BLaER1 (cell line): ENCODE measurements at regions not wholly inside any gene's neighbourhood (a gene's known extent, or its start where the extent isn't known, plus 50 kb on each side); places are given as distances from the start of the nearest gene placed in this dataset.

ENCODE experiments used
- H3K27ac ChIP-seq: shearing (Covaris generic); formaldehyde crosslinking; 2 replicates; pipeline ENCODE4 v1.8.1; 2022
- H3K27me3 ChIP-seq: shearing (Covaris generic); formaldehyde crosslinking; 2 replicates; pipeline ENCODE4 v1.8.1; 2022
- H3K36me3 ChIP-seq: shearing (Covaris generic); formaldehyde crosslinking; 2 replicates; pipeline ENCODE4 v1.8.1; 2022
- H3K4me1 ChIP-seq: shearing (Covaris generic); formaldehyde crosslinking; 2 replicates; pipeline ENCODE4 v1.8.1; 2022
- H3K4me2 ChIP-seq: shearing (Covaris generic); formaldehyde crosslinking; 2 replicates; pipeline ENCODE4 v1.8.1; 2022
- H3K4me3 ChIP-seq: shearing (Covaris generic); formaldehyde crosslinking; 2 replicates; pipeline ENCODE4 v1.8.1; 2022
- H3K9ac ChIP-seq: shearing (Covaris generic); formaldehyde crosslinking; 2 replicates; pipeline ENCODE4 v1.8.1; 2022
- H3K9me3 ChIP-seq: shearing (Covaris generic); formaldehyde crosslinking; 2 replicates; pipeline ENCODE4 v1.8.1; 2022
- H4K20me1 ChIP-seq: shearing (Covaris generic); formaldehyde crosslinking; 2 replicates; pipeline ENCODE4 v1.8.1; 2022
- Cebpa-rat ChIP-seq: shearing (Covaris generic); IDR thresholded peaks from 2 replicates; pipeline ENCODE4 v1.8.1; 2022

- Histone ChIP-seq H3K4me1 (no peaks in the 10 kb centered on the region), H3K4me3 (no peak overlapping the region), H3K4me2 (no peak overlapping the region), H3K9ac (no peak overlapping the region), H3K27ac (no peak overlapping the region), H4K20me1 (no peaks in the 10 kb centered on the region), H3K27me3 (no peaks in the 10 kb centered on the region), H3K9me3 (peaks cover 4% of the 10 kb centered on the region; the same call in 1 of the 2 replicates), H3K36me3 (no peaks in the 10 kb centered on the region)
- no peak for TF ChIP-seq Cebpa-rat
Observed at GRCh38 chr2:111235192-111236015, 114.7 kb downstream of the BCL2L11 start.

- Histone ChIP-seq H3K27me3 (no peaks in the 10 kb centered on the region), H3K9ac (no peak overlapping the region), H3K4me3 (no peak overlapping the region), H3K27ac (no peak overlapping the region), H3K9me3 (peaks cover 4% of the 10 kb centered on the region; the same call in 1 of the 2 replicates), H3K4me1 (no peaks in the 10 kb centered on the region), H3K4me2 (no peak overlapping the region), H3K36me3 (no peaks in the 10 kb centered on the region), H4K20me1 (no peaks in the 10 kb centered on the region)
- no peak for TF ChIP-seq Cebpa-rat
Observed at GRCh38 chr2:111236025-111236424, 115.3 kb downstream of the BCL2L11 start.

GRCh38 chr2:111238296-111238695 is 117.6 kb downstream of the BCL2L11 start:
- Histone ChIP-seq H3K27me3 (no peaks in the 10 kb centered on the region), H3K36me3 (no peaks in the 10 kb centered on the region), H3K27ac (no peak overlapping the region), H3K4me1 (no peaks in the 10 kb centered on the region), H3K4me3 (no peak overlapping the region), H3K9me3 (no peaks in the 10 kb centered on the region), H4K20me1 (no peaks in the 10 kb centered on the region), H3K9ac (no peak overlapping the region), H3K4me2 (no peak overlapping the region)
- no peak for TF ChIP-seq Cebpa-rat

GRCh38 chr2:111239107-111239506 is 118.4 kb downstream of the BCL2L11 start:
- H3K4me2 ChIP-seq: no peak overlapping the region
- no peak for TF ChIP-seq Cebpa-rat
- no peaks in the 10 kb centered on the region for H4K20me1 ChIP-seq
- no peaks in the 10 kb centered on the region for H3K27me3 ChIP-seq
- no peaks in the 10 kb centered on the region for H3K4me1 ChIP-seq
- no peaks in the 10 kb centered on the region for H3K36me3 ChIP-seq
- no peak overlapping the region for H3K27ac ChIP-seq
- no peak overlapping the region for H3K4me3 ChIP-seq
- no peaks in the 10 kb centered on the region for H3K9me3 ChIP-seq
- H3K9ac ChIP-seq: no peak overlapping the region

GRCh38 chr2:111239581-111240249 is 119.0 kb downstream of the BCL2L11 start:
- H3K4me3 ChIP-seq: no peak overlapping the region
- no peak overlapping the region for H3K4me2 ChIP-seq
- TF ChIP-seq Cebpa-rat: no peak
- H3K9ac ChIP-seq: no peak overlapping the region
- H4K20me1 ChIP-seq: no peaks in the 10 kb centered on the region
- no peaks in the 10 kb centered on the region for H3K36me3 ChIP-seq
- no peak overlapping the region for H3K27ac ChIP-seq
- no peaks in the 10 kb centered on the region for H3K9me3 ChIP-seq
- no peaks in the 10 kb centered on the region for H3K4me1 ChIP-seq
- H3K27me3 ChIP-seq: no peaks in the 10 kb centered on the region

GRCh38 chr2:111243295-111243694 is 122.6 kb downstream of the BCL2L11 start:
- Histone ChIP-seq H4K20me1 (no peaks in the 10 kb centered on the region), H3K4me3 (no peak overlapping the region), H3K36me3 (no peaks in the 10 kb centered on the region), H3K4me1 (no peaks in the 10 kb centered on the region), H3K27ac (no peak overlapping the region), H3K9me3 (no peaks in the 10 kb centered on the region), H3K27me3 (no peaks in the 10 kb centered on the region), H3K4me2 (no peak overlapping the region), H3K9ac (no peak overlapping the region)
- TF ChIP-seq Cebpa-rat: no peak

GRCh38 chr2:111244864-111245263 is 124.2 kb downstream of the BCL2L11 start:
- H3K27ac ChIP-seq: no peak overlapping the region
- H3K27me3 ChIP-seq: no peaks in the 10 kb centered on the region
- H3K9ac ChIP-seq: no peak overlapping the region
- TF ChIP-seq Cebpa-rat: no peak
- no peak overlapping the region for H3K4me2 ChIP-seq
- no peaks in the 10 kb centered on the region for H3K36me3 ChIP-seq
- no peak overlapping the region for H3K4me3 ChIP-seq
- H3K9me3 ChIP-seq: no peaks in the 10 kb centered on the region
- H4K20me1 ChIP-seq: no peaks in the 10 kb centered on the region
- H3K4me1 ChIP-seq: no peaks in the 10 kb centered on the region

GRCh38 chr2:111246620-111247061 is 125.9 kb downstream of the BCL2L11 start:
- TF ChIP-seq Cebpa-rat: no peak

GRCh38 chr2:111247491-111247890 is 126.8 kb downstream of the BCL2L11 start:
- H3K27ac ChIP-seq: no peak overlapping the region
- no peaks in the 10 kb centered on the region for H3K4me1 ChIP-seq
- no peaks in the 10 kb centered on the region for H3K36me3 ChIP-seq
- no peaks in the 10 kb centered on the region for H3K27me3 ChIP-seq
- no peak for TF ChIP-seq Cebpa-rat
- H3K4me2 ChIP-seq: no peak overlapping the region
- H3K4me3 ChIP-seq: no peak overlapping the region
- H3K9ac ChIP-seq: no peak overlapping the region
- no peaks in the 10 kb centered on the region for H4K20me1 ChIP-seq
- peaks cover 5% of the 10 kb centered on the region; the same call in 1 of the 2 replicates for H3K9me3 ChIP-seq

More at GRCh38 chr2:111246620-111247061, 125.9 kb downstream of the BCL2L11 start:
- Histone ChIP-seq H3K4me3 (no peak overlapping the region), H3K4me1 (no peaks in the 10 kb centered on the region), H3K9me3 (peaks cover 3% of the 10 kb centered on the region; the same call in 1 of the 2 replicates), H3K9ac (no peak overlapping the region), H3K27ac (no peak overlapping the region), H3K27me3 (no peaks in the 10 kb centered on the region), H3K4me2 (no peak overlapping the region), H3K36me3 (no peaks in the 10 kb centered on the region), H4K20me1 (no peaks in the 10 kb centered on the region)

- Histone ChIP-seq H3K4me3 (no peak overlapping the region), H3K27ac (no peak overlapping the region), H4K20me1 (no peaks in the 10 kb centered on the region), H3K4me1 (no peaks in the 10 kb centered on the region), H3K27me3 (no peaks in the 10 kb centered on the region), H3K9me3 (peaks cover 5% of the 10 kb centered on the region; the same call in 1 of the 2 replicates), H3K9ac (no peak overlapping the region), H3K36me3 (no peaks in the 10 kb centered on the region), H3K4me2 (no peak overlapping the region)
- no peak for TF ChIP-seq Cebpa-rat
Observed at GRCh38 chr2:111249806-111250205, 129.1 kb downstream of the BCL2L11 start.
